ENCODE measurements at regions not wholly inside any gene's neighbourhood (a gene's known extent, or its start where the extent isn't known, plus 50 kb on each side); places are given as distances from the start of the nearest gene placed in this dataset.
"Not testable (repeated sequence)": the region's sequence is repeated elsewhere in the genome, so short reads cannot be mapped to it uniquely, and the experiment has no call there.

- no peak for DNase-seq (ENCODE audit: low spot score)
Observed at GRCh38 chr5:130488252-130488651, 584.0 kb downstream of the CHSY3 start.

GRCh38 chr5:130479045-130479804 is 575.0 kb downstream of the CHSY3 start:
- no peak for DNase-seq (ENCODE audit: low spot score)

GRCh38 chr5:130476325-130476724 is 572.1 kb downstream of the CHSY3 start:
- DNase-seq (ENCODE audit: low spot score): no peak

- DNase-seq (ENCODE audit: low spot score): no peak
Observed at GRCh38 chr5:130462516-130462915, 558.3 kb downstream of the CHSY3 start.

- DNase-seq (ENCODE audit: low spot score): no peak
Observed at GRCh38 chr5:130455175-130455574, 550.9 kb downstream of the CHSY3 start.

GRCh38 chr5:130452744-130453143 is 548.5 kb downstream of the CHSY3 start:
- DNase-seq (ENCODE audit: low spot score): no peak

- DNase-seq (ENCODE audit: low spot score): no peak
Observed at GRCh38 chr5:130436430-130436829, 532.2 kb downstream of the CHSY3 start.

GRCh38 chr5:130427222-130427955 is 523.1 kb downstream of the CHSY3 start:
- no peak for DNase-seq (ENCODE audit: low spot score)

- DNase-seq (ENCODE audit: low spot score): no peak
Observed at GRCh38 chr5:130425424-130425823, 521.2 kb downstream of the CHSY3 start.

GRCh38 chr5:130424341-130424740 is 520.1 kb downstream of the CHSY3 start:
- no peak for DNase-seq (ENCODE audit: low spot score)

- no peak for DNase-seq (ENCODE audit: low spot score)
Observed at GRCh38 chr5:130402906-130403305, 498.6 kb downstream of the CHSY3 start.

GRCh38 chr5:130400091-130400490 is 495.8 kb downstream of the CHSY3 start:
- DNase-seq (ENCODE audit: low spot score): peak; percentile 24

GRCh38 chr5:130398825-130399224 is 494.6 kb downstream of the CHSY3 start:
- no peak for DNase-seq (ENCODE audit: low spot score)

GRCh38 chr5:130397727-130398126 is 493.5 kb downstream of the CHSY3 start:
- DNase-seq (ENCODE audit: low spot score): not testable (repeated sequence)

GRCh38 chr5:130397132-130397531 is 492.9 kb downstream of the CHSY3 start:
- DNase-seq (ENCODE audit: low spot score): no peak

- not testable (repeated sequence) for DNase-seq (ENCODE audit: low spot score)
Observed at GRCh38 chr5:130391727-130392264, 487.5 kb downstream of the CHSY3 start.

- DNase-seq (ENCODE audit: low spot score): no peak
Observed at GRCh38 chr5:130386155-130386554, 481.9 kb downstream of the CHSY3 start.

- no peak for DNase-seq (ENCODE audit: low spot score)
Observed at GRCh38 chr5:130385656-130386055, 481.4 kb downstream of the CHSY3 start.

- no peak for DNase-seq (ENCODE audit: low spot score)
Observed at GRCh38 chr5:130365956-130366355, 461.7 kb downstream of the CHSY3 start.

GRCh38 chr5:130350131-130350530 is 445.9 kb downstream of the CHSY3 start:
- DNase-seq (ENCODE audit: low spot score): no peak

GRCh38 chr5:130337179-130337888 is 433.1 kb downstream of the CHSY3 start:
- peak; percentile 58 for DNase-seq (ENCODE audit: low spot score)

- DNase-seq (ENCODE audit: low spot score): no peak
Observed at GRCh38 chr5:130335117-130335516, 430.9 kb downstream of the CHSY3 start.

GRCh38 chr5:130333089-130333488 is 428.8 kb downstream of the CHSY3 start:
- DNase-seq (ENCODE audit: low spot score): peak; percentile 40

Measured in AG20443 (cell line).